ENCODE measurements at regions not wholly inside any gene's neighbourhood (a gene's known extent, or its start where the extent isn't known, plus 50 kb on each side); places are given as distances from the start of the nearest gene placed in this dataset.

DNA sequence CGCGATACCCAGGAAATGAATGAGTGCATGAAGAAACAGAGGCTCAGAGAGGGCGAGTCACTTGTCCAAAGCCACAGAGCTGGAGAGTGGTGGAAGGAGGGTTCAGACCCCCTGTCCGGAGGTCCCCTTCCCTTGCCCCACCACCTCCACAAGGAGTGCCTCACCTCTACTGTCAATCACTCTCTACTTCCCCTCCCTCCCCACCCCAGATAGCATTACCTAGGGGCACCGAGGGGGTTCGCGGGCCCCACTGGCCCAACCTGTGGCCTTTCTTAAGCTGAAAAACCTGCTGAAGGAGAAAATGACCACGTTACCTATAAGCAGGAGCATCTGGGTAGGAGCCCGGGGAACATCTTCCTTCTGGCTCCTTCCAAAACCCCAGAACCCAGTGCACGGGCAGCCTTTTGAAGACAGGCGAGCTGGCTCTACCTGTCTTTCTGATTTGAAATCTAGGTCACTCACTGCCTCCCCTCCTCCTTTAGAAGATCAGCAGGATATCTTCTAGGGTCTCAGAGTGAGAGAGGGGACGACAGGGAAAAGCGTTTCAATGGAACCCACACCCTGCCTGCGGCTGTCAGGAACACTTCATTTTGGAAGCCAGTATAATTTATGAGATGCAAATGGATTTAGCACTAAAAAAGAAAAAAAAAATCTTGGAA is 89.9 kb upstream of the MEF2A start (continued):
- TF ChIP-seq, protein P1, sequence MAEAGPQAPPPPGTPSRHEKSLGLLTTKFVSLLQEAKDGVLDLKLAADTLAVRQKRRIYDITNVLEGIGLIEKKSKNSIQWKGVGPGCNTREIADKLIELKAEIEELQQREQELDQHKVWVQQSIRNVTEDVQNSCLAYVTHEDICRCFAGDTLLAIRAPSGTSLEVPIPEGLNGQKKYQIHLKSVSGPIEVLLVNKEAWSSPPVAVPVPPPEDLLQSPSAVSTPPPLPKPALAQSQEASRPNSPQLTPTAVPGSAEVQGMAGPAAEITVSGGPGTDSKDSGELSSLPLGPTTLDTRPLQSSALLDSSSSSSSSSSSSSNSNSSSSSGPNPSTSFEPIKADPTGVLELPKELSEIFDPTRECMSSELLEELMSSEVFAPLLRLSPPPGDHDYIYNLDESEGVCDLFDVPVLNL (CRISPR knock-in tag; IDR thresholded peaks at IDR 0.05; ENCODE audit: borderline replicate concordance, low read depth) = no peak
- no peak for TF ChIP-seq ZNF317 (CRISPR knock-in tag; IDR thresholded peaks at IDR 0.05; ENCODE audit: borderline replicate concordance, low read depth)

GRCh38 chr15:99476413-99477222 is 89.2 kb upstream of the MEF2A start:
- no peak overlapping the region for H3K4me3 Mint-ChIP-seq
- H3K9me3 Mint-ChIP-seq = no peaks in the 10 kb centered on the region
- TF ChIP-seq ZNF263 (CRISPR knock-in tag; IDR thresholded peaks at IDR 0.05; ENCODE audit: low read depth) = no peak
- TF ChIP-seq, protein P2, sequence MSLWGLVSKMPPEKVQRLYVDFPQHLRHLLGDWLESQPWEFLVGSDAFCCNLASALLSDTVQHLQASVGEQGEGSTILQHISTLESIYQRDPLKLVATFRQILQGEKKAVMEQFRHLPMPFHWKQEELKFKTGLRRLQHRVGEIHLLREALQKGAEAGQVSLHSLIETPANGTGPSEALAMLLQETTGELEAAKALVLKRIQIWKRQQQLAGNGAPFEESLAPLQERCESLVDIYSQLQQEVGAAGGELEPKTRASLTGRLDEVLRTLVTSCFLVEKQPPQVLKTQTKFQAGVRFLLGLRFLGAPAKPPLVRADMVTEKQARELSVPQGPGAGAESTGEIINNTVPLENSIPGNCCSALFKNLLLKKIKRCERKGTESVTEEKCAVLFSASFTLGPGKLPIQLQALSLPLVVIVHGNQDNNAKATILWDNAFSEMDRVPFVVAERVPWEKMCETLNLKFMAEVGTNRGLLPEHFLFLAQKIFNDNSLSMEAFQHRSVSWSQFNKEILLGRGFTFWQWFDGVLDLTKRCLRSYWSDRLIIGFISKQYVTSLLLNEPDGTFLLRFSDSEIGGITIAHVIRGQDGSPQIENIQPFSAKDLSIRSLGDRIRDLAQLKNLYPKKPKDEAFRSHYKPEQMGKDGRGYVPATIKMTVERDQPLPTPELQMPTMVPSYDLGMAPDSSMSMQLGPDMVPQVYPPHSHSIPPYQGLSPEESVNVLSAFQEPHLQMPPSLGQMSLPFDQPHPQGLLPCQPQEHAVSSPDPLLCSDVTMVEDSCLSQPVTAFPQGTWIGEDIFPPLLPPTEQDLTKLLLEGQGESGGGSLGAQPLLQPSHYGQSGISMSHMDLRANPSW (CRISPR knock-in tag; conservative IDR thresholded peaks at IDR 0.05; ENCODE audit: low read depth) = no peak
- TF ChIP-seq, protein P3, sequence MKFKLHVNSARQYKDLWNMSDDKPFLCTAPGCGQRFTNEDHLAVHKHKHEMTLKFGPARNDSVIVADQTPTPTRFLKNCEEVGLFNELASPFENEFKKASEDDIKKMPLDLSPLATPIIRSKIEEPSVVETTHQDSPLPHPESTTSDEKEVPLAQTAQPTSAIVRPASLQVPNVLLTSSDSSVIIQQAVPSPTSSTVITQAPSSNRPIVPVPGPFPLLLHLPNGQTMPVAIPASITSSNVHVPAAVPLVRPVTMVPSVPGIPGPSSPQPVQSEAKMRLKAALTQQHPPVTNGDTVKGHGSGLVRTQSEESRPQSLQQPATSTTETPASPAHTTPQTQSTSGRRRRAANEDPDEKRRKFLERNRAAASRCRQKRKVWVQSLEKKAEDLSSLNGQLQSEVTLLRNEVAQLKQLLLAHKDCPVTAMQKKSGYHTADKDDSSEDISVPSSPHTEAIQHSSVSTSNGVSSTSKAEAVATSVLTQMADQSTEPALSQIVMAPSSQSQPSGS (CRISPR knock-in tag; IDR thresholded peaks at IDR 0.05; ENCODE audit: borderline replicate concordance, low read depth) = no peak
- TF ChIP-seq ZNF416 (CRISPR knock-in tag; IDR thresholded peaks at IDR 0.05) = no peak
- TF ChIP-seq JUN (CRISPR knock-in tag; IDR thresholded peaks at IDR 0.05) = no peak
- no peak for TF ChIP-seq NFE2L1 (CRISPR knock-in tag; IDR thresholded peaks at IDR 0.05)
- TF ChIP-seq NR3C1 (CRISPR knock-in tag; conservative IDR thresholded peaks at IDR 0.05; ENCODE audit: low read depth) = no peak
- TF ChIP-seq AR (CRISPR knock-in tag; IDR thresholded peaks at IDR 0.05) = no peak
- TF ChIP-seq, protein P4, sequence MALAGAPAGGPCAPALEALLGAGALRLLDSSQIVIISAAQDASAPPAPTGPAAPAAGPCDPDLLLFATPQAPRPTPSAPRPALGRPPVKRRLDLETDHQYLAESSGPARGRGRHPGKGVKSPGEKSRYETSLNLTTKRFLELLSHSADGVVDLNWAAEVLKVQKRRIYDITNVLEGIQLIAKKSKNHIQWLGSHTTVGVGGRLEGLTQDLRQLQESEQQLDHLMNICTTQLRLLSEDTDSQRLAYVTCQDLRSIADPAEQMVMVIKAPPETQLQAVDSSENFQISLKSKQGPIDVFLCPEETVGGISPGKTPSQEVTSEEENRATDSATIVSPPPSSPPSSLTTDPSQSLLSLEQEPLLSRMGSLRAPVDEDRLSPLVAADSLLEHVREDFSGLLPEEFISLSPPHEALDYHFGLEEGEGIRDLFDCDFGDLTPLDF (CRISPR knock-in tag; IDR thresholded peaks at IDR 0.05) = no peak
- no peak for TF ChIP-seq ZNF317 (CRISPR knock-in tag; IDR thresholded peaks at IDR 0.05; ENCODE audit: borderline replicate concordance, low read depth)
- no peak for DNase-seq (ENCODE audit: low spot score)
- POLR2A ChIA-PET = no interaction called here
- peaks cover 26% of the 10 kb centered on the region for H3K4me1 Mint-ChIP-seq
- peaks cover 3% of the 10 kb centered on the region for H3K27me3 Mint-ChIP-seq (ENCODE audit: low read depth)
- H3K27ac Mint-ChIP-seq = no peak overlapping the region
- ATAC-seq = peak; percentile 46; the same call in 1 of the 2 replicates
- H3K36me3 Mint-ChIP-seq = no peaks in the 10 kb centered on the region
- CTCF ChIA-PET = interaction anchor here (1.6 kb wide), 1 partner anchor 228 kb away, joined by 5 read pairs; no protein-coding TSS in a partner anchor

All from WTC11 (cell line).